PC-3 (cell line): ENCODE measurements at regions not wholly inside any gene's neighbourhood (a gene's known extent, or its start where the extent isn't known, plus 50 kb on each side); places are given as distances from the start of the nearest gene placed in this dataset.

Source experiments
- ATAC-seq: fragments of 200-7000 bp; cut with Tn5 transposase; 2 replicates; pipeline ENCODE4 v1.9.1; 2020; ENCODE audit warnings: mild to moderate bottlenecking, moderate library complexity
- BruUV-seq: library from RNA; stranded (reverse); fragments of 400-500 nt; replicated peaks from 2 replicates; lab custom pipeline; 2021; lab: Mats Ljungman, UMichigan
- CTCF ChIA-PET: fragments of 300-600 bp; sonication (Branson Sonifier 250); formaldehyde crosslinking; loops from one replicate; lab custom pipeline; 2022; ENCODE audit warnings: antibody characterized with exemption; lab: Charles Lee
- POLR2A ChIA-PET: fragments of 300-600 bp; sonication (Branson Sonifier 250); formaldehyde crosslinking; loops from one replicate; lab custom pipeline; 2022; ENCODE audit warnings: antibody characterized with exemption; ENCODE audit not compliant: unreplicated experiment; lab: Charles Lee
- DNase-seq: peaks from one replicate; pipeline ENCODE4 v3.0.0-alpha.2; 2015
- H2AFZ ChIP-seq: fragments of 300-600 bp; sonication (generic); 2 replicates; pipeline ENCODE4 v1.6.0; 2016; ENCODE audit warnings: antibody characterized with exemption, low read length
- H3F3A ChIP-seq: fragments of 300-600 bp; sonication (generic); one replicate; pipeline ENCODE4 v1.6.0; 2017; ENCODE audit warnings: antibody characterized with exemption, low read length, control low read depth, mild to moderate bottlenecking; ENCODE audit not compliant: unreplicated experiment
- H3K27ac ChIP-seq: fragments of 300-600 bp; sonication (generic); 2 replicates; pipeline ENCODE4 v1.5.1; 2016; ENCODE audit warnings: mild to moderate bottlenecking, low read length
- H3K27me3 ChIP-seq: fragments of 300-600 bp; sonication (generic); 2 replicates; pipeline ENCODE4 v1.6.1; 2016; ENCODE audit warnings: low read length, mixed read lengths
- H3K36me3 ChIP-seq: fragments of 300-600 bp; sonication (generic); 2 replicates; pipeline ENCODE4 v1.6.1; 2016; ENCODE audit warnings: low read depth, mixed run types, low read length, mixed read lengths
- H3K4me1 ChIP-seq: fragments of 300-600 bp; sonication (generic); 2 replicates; pipeline ENCODE4 v1.5.1; 2016; ENCODE audit warnings: low read length; ENCODE audit not compliant: insufficient read depth
- H3K4me2 ChIP-seq: fragments of 300-600 bp; sonication (generic); 2 replicates; pipeline ENCODE4 v1.6.0; 2016; ENCODE audit warnings: low read length
- H3K4me3 ChIP-seq: fragments of 300-600 bp; sonication (generic); 2 replicates; pipeline ENCODE4 v1.5.1; 2016; ENCODE audit warnings: mild to moderate bottlenecking, low read length, mixed read lengths
- H3K79me2 ChIP-seq: fragments of 300-600 bp; sonication (generic); 2 replicates; pipeline ENCODE4 v1.6.1; 2017; ENCODE audit warnings: low read length, mixed read lengths
- H3K9ac ChIP-seq: fragments of 300-600 bp; sonication (generic); 2 replicates; pipeline ENCODE4 v1.6.0; 2016; ENCODE audit warnings: mild to moderate bottlenecking, low read length
- H3K9me2 ChIP-seq: fragments of 300-600 bp; sonication (generic); replicated peaks from 2 replicates; pipeline ENCODE4 v1.6.1; 2016; ENCODE audit warnings: mixed run types, low read length, mixed read lengths
- H3K9me3 ChIP-seq: fragments of 300-600 bp; sonication (generic); 2 replicates; pipeline ENCODE4 v1.6.1; 2016; ENCODE audit warnings: low read length, mixed read lengths
- H4K20me1 ChIP-seq: fragments of 300-600 bp; sonication (generic); 2 replicates; pipeline ENCODE4 v1.6.1; 2016; ENCODE audit warnings: low read length, mixed read lengths
- EZH2 ChIP-seq: fragments of 300-600 bp; sonication (generic); IDR thresholded peaks from one replicate; pipeline ENCODE4 v1.6.1; 2017; ENCODE audit warnings: antibody characterized with exemption, mild to moderate bottlenecking, low read length; ENCODE audit not compliant: unreplicated experiment
- EZH2phosphoT487 ChIP-seq: fragments of 300-600 bp; sonication (generic); IDR thresholded peaks from 2 replicates; pipeline ENCODE4 v1.6.1; 2018; ENCODE audit warnings: mild to moderate bottlenecking, antibody characterized with exemption, low read length, borderline replicate concordance
- intact Hi-C: fragments of 100-400 bp; cut with micrococcal nuclease; formaldehyde crosslinking; loops from 2 replicates; pipeline ENCODE4 v1.9.0; 2023
- TF ChIP-seq, protein P1 (sequence below): fragments of 300-600 bp; sonication (generic); conservative IDR thresholded peaks from 2 replicates; pipeline ENCODE4 v1.5.1; 2017; ENCODE audit warnings: antibody characterized with exemption, low read depth, mild to moderate bottlenecking, low read length

DNA sequence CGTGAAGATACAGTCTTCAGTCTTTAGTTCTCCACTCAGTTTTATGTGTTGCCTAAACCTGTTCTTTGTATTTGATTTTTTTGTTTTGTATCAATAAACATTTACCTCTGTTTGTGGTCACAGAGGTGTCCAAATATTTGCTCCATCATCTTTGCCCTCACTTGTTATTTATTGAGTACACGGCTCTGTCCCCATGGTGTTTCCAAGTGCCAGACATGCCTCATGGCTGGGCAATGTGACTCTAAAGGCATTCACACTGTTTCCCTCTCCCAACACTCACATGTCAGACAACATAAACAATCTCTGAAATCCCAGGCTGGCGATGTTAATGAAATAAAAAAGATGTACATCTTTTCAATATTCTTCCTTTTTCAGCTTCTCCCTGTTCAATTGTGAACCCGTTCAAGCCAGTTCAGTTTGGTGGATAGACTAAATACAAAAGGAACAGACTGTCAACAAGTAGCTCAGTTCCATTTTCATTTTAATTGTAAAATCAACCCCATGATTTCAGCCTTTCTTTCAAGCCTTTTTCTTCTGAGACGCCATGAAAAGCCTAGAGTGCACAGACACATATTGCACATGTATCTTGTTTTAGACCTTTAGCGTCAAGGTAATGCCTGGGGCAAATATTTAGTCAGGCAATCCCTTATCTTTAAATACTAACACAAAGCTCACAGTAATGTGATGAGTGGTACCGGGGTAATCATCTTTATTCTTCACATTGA, 680.7 kb downstream of the GALC start:
- intact Hi-C loops = no loop called here
- no TSS peak for BruUV-seq
- TF ChIP-seq EZH2 (no peak), EZH2phosphoT487 (no peak)
- TF ChIP-seq, protein P1, sequence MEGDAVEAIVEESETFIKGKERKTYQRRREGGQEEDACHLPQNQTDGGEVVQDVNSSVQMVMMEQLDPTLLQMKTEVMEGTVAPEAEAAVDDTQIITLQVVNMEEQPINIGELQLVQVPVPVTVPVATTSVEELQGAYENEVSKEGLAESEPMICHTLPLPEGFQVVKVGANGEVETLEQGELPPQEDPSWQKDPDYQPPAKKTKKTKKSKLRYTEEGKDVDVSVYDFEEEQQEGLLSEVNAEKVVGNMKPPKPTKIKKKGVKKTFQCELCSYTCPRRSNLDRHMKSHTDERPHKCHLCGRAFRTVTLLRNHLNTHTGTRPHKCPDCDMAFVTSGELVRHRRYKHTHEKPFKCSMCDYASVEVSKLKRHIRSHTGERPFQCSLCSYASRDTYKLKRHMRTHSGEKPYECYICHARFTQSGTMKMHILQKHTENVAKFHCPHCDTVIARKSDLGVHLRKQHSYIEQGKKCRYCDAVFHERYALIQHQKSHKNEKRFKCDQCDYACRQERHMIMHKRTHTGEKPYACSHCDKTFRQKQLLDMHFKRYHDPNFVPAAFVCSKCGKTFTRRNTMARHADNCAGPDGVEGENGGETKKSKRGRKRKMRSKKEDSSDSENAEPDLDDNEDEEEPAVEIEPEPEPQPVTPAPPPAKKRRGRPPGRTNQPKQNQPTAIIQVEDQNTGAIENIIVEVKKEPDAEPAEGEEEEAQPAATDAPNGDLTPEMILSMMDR = no peak
- POLR2A ChIA-PET = no interaction called here
- H3K9me3 ChIP-seq = no peaks in the 10 kb centered on the region
- H4K20me1 ChIP-seq = no peaks in the 10 kb centered on the region
- CTCF ChIA-PET = no interaction called here
- H3K79me2 ChIP-seq = no peaks in the 10 kb centered on the region
- H3K27me3 ChIP-seq = no peaks in the 10 kb centered on the region
- DNase-seq (no peak), ATAC-seq (no peak)
- no peak overlapping the region for H3K4me3 ChIP-seq
- no peaks in the 10 kb centered on the region for H3K36me3 ChIP-seq
- no peak overlapping the region for H2AFZ ChIP-seq
- H3K27ac ChIP-seq = no peak overlapping the region
- no peaks in the 10 kb centered on the region for H3F3A ChIP-seq
- no peak overlapping the region for H3K9ac ChIP-seq
- H3K9me2 ChIP-seq = no peaks in the 10 kb centered on the region
- H3K4me2 ChIP-seq = no peak overlapping the region
- H3K4me1 ChIP-seq = no peaks in the 10 kb centered on the region

DNA sequence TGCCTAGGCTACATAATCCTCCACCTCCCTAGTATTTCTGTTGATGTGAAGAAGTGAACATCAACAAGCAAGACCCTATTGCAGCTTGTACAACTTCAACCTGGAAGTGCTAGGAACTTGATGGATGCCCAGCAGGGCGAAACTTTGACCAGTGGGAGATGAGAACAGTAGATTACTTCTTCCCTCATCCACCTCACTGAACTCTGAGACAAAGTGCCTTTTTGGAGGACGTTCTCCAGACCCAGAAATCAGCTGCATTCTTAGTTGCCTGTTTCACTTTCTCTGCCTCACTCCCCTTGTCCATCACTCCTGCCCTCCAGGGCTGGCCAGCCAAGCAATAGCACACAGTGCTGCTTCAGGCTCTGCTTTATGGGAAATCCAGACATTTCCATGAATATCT, 683.4 kb downstream of the GALC start:
- intact Hi-C loops = no loop called here
- H3K36me3 ChIP-seq = no peaks in the 10 kb centered on the region
- H3K9ac ChIP-seq = no peak overlapping the region
- no peaks in the 10 kb centered on the region for H3K27me3 ChIP-seq
- peaks cover 9% of the 10 kb centered on the region; the same call in 1 of the 2 replicates for H3K9me3 ChIP-seq
- ATAC-seq (no peak), DNase-seq (no peak)
- no TSS peak for BruUV-seq
- no peaks in the 10 kb centered on the region for H3K4me1 ChIP-seq
- no peak overlapping the region for H2AFZ ChIP-seq
- CTCF ChIA-PET = no interaction called here
- no peaks in the 10 kb centered on the region for H3K9me2 ChIP-seq
- H3K27ac ChIP-seq = no peak overlapping the region
- POLR2A ChIA-PET = no interaction called here
- no peaks in the 10 kb centered on the region for H3K79me2 ChIP-seq
- no peaks in the 10 kb centered on the region for H4K20me1 ChIP-seq
- no peak overlapping the region for H3K4me2 ChIP-seq
- no peak overlapping the region for H3K4me3 ChIP-seq
- H3F3A ChIP-seq = no peaks in the 10 kb centered on the region
- TF ChIP-seq EZH2phosphoT487 (no peak), EZH2 (no peak)
- TF ChIP-seq, protein P1 = no peak

DNA sequence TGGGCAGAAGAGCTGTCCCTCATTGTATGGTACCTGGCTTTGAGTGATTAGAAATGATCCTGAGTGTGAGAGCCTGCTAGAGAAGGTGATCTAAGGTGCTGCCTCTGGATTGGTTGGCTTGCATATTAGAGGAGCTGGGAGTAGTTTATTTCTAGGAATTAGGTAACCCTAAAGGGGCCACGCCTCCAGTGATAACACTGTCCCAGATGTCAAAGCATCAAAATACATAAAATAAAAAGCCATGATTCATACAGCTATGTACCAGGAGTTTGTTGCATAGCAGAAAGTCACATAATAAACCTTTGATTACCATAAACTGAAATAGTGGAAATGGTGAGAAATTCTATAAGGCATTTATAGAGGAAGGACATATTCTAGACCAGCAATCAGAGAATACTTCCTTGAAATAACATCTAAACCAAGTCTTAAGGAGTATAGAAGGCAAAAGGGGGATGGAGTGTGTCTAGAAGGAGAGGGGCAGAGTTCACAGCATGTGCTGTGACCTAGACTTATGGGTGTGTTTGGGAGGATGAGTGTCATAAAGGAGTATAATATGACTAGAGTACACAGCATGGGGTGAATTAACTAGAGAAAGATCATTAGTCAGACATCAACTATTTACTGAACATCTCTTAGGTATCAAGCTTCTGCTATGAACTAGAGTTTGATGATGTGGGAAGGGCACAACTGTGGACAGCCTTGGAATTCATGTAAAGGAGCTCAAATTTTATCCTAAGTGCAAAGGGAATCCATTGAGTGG, 686.4 kb downstream of the GALC start:
- intact Hi-C loops = no loop called here
- CTCF ChIA-PET = no interaction called here
- Histone ChIP-seq H3K27me3 (no peaks in the 10 kb centered on the region), H3K27ac (no peak overlapping the region), H3K79me2 (no peaks in the 10 kb centered on the region), H3K9me3 (peaks cover 9% of the 10 kb centered on the region; the same call in 1 of the 2 replicates), H3K36me3 (no peaks in the 10 kb centered on the region), H2AFZ (no peak overlapping the region), H3F3A (no peaks in the 10 kb centered on the region), H3K4me1 (no peaks in the 10 kb centered on the region), H3K9ac (no peak overlapping the region), H4K20me1 (no peaks in the 10 kb centered on the region), H3K4me2 (no peak overlapping the region), H3K9me2 (no peaks in the 10 kb centered on the region), H3K4me3 (no peak overlapping the region)
- TF ChIP-seq, protein P1 = no peak
- TF ChIP-seq EZH2phosphoT487 = no peak
- no peak for TF ChIP-seq EZH2
- POLR2A ChIA-PET = no interaction called here
- no peak for ATAC-seq
- BruUV-seq = no TSS peak
- DNase-seq = no peak
